Stimulated activated naive CD8-positive, alpha-beta T cell treated with anti-CD3 and anti-CD28 coated beads, Interleukin-15, Interleukin-2, amounts not matched to agents 100 U/mL and 50 U/mL, for 24 hours (primary cell): ENCODE measurements at regions not wholly inside any gene's neighbourhood (a gene's known extent, or its start where the extent isn't known, plus 50 kb on each side); places are given as distances from the start of the nearest gene placed in this dataset.

ENCODE experiments used
- ATAC-seq: fragments of 150-1000 bp; cut with Tn5 transposase; one replicate; pipeline ENCODE4 v1.10.0; 2021
- DNase-seq: peaks from one replicate; pipeline ENCODE4 v3.0.0; 2021

DNA sequence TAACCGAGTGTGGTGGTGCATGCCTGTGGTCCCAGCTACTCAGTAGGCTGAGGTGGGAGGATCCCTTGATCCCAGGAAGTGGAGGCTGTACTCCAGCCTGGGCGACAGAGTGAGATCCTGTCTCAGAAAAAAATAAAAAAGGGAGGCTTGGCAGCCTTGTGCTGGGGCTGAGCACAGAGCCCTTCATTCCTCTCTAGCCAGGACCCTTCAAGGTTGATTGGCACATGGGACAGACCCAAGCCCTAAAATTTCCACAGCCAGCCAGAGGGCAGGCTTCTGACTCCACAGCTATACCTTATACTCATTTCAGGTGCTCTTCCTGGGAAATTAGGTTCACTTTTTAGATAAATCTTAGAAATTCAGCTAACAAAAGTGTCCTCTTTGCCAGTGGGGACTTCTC lies 553.0 kb upstream of the CPEB2 start:
- DNase-seq (no peak), ATAC-seq (no peak)

DNA sequence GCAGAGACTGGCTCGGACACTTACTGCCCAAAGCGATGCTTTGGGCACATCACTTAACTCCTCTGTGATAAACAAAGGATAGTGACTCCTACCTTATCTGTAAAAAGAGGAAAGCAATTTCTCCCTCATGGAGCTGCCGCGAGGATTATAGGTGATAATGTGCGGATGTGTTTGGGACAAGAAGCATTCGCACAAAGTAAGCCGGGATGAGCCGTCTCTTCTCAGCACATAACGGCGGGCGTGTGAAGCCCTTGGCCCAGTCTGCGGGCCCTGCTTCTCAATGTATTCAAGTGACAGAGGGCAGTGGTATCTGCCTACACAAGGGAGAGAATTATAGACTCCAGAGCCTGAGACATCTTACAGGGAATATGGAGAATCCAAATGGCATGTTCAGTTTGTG lies 550.3 kb upstream of the CPEB2 start:
- DNase-seq (no peak), ATAC-seq (no peak)

DNA sequence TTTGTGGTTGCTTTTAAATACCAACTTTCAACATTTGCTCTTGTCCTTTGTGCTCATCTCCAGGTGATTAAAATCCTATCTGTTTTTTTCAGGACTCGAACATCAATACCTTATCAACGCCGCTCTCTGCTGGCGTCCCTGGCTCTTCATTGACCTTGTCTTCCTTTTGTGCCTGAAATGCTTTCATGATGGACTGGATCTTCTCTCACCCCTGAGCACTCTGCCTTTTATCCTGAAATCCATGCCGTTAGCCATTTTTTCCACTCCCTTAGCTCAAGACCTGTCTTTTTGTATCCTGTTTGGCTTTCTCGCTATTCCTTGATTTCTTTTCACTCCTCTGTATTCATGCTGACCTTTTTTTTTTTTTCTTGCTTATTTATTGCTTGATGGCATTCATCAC lies 549.5 kb upstream of the CPEB2 start:
- no peak for ATAC-seq
- no peak for DNase-seq

DNA sequence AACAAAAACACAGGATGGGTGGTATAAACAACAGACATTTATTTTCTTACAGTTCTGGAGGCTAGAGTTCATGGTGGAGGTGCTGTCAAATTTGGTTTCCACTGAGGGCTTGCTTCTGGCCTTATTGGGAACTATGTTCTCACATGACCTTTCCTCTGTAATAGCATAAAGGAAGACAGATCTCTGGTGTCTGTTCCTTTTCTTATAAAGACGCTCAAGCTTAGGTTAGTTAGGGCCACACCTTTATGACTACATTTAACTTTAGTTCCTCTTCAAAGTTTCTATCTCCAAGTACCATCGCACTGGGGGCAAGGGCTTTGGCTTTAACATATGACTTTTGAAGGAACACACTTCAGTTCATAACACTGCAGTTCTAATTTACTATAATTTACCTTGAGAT lies 543.8 kb upstream of the CPEB2 start:
- ATAC-seq (no peak), DNase-seq (no peak)

DNA sequence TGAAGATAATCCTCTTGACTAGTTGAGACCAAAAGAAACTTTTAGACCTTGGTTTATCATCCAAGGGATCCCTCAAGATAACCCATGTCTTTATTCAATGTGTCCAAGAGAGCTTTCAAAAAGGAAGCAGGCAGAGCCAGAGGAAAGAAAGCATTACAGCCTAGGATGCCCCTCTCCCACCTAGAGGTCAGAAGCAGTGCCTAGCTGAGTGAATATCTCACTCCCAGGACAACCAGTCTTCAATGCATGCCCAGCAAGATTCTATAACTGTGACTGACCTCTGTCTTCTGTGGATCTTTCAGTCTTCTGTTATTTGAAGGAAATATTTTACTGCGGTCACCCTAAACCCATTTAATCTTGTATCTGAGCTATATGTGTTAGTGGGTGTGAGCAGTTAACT lies 537.2 kb upstream of the CPEB2 start:
- ATAC-seq (no peak), DNase-seq (no peak)

DNA sequence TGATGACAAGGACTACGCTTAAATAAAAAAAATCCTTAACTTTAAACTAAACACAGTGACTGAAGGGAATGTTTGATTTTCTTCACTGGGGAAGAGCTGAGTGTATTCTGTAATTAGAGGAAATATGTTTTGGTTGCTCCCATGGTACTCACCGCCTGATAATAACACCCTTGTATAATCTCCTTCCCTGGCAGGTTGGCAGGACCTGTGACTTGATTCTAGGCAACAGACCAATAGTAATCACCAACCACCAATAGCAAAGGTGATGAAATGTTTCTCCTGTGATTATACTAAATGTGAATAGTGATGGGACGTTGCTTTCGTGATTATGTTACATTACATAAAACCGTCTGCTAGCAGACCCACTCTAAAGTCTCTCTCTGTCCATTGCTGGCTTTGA lies 536.8 kb upstream of the CPEB2 start:
- ATAC-seq (no peak), DNase-seq (no peak)

DNA sequence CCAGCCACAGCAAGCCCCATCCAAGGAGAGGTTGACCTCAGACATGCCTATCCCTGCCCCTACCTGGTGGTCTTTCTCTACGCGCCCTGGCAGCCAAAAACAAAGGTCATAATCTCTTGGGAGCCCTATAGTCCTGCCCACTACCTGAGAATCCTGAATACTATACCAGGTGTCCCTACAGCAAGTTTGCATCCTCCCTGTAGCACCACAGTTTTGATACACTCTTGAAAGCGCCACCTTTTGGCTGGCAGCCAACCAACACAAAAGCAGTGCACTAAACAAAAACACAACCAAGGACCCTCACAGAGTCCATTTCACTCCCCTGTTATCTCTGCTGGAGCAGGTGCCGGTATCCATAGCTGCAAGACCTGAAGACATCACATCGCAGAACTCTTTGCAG lies 523.8 kb upstream of the CPEB2 start:
- DNase-seq (no peak), ATAC-seq (no peak)

DNA sequence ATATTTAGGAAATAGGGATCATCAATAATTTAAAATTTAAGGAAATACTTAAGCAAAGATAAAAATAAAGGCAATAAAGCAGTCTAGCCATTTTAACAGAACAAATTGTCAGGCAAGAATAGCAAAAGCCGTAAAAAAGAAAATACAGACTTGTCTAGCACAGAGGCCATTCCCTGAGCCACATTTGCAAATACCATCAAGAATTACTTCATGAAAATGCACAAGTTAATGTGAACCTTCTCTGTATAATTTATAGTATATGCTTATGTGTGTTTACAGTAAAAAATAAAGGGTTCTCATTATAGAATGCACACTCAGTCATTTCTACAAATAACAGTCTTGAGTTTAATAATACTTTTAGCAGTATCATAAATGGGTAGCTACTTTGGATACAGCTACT lies 505.9 kb upstream of the CPEB2 start:
- DNase-seq (no peak), ATAC-seq (no peak)

DNA sequence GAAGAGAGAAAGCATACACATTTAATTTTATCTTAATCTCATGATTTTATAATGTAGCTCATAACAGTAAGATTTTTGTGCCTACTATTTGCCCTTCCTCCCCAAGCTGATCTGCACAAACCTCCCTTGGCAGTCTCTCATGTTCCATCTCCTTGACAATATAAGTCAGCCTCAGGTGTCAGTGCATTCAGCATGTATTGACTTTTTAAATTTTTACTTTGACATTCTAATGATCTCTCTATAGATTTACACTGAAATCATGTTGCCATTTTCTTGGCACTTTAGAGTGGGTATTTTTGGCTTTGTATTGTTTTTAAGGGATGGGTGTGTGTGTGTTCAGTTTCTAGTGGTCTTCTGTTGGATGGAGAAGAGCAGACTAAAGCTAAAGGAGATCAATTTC lies 505.3 kb upstream of the CPEB2 start:
- DNase-seq, result no peak
- no peak for ATAC-seq

DNA sequence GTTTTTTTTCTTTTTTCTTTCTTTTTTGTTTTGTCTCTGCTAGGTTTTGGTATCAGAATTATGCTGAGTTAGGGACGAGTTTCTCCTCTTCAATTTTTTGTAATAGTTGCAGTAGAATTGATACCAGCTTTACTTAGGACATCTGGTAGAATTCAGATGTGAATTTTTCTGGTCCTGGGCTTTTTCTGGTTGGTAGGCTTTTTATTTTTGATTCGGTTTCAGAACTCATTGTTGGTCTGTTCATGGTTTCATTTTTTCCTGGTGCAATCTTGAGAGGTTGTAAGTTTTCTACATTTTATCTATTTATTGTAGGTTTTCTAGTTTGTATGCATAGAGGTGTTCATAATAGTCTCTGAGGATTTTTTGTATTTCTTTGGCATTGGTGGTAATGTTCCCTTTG lies 498.1 kb upstream of the CPEB2 start:
- no peak for DNase-seq
- ATAC-seq, result no peak

DNA sequence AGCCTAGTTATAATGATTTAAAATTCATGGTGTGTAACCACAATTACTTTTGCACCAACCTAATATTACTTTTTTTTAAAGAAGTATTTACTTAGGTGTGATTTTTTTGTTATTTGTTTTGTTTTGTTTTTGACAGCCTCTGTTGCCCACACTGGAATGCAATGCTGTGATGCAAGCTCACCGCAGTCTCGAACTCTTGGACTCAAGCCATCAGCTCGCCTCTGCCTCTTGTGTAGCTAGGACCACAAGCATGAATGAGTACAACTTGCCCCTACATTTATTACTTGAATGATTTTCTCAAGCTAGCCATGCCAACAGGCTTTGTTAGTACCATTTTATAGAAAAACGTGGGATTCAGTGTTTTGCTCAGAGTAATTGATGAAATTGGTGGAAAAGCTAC lies 488.8 kb upstream of the CPEB2 start:
- no peak for ATAC-seq

DNA sequence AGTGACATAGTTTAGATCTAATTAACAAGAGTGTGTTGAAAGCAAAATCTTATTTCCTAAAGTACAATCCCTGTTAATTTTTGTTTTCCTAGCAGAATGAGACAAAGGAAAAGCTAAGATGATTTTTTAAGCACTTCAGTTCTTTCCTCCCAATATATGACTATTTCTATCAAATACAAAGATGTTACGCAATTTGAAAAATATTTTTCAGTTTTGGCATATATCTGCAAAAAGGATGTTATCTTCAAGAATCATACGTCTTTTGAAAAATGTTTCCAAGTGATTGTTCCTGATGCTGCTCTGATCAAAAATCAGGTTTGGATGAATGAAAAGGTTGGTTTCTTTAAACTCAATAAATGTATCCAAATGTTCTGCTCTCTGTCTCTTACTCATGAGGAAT lies 486.7 kb upstream of the CPEB2 start:
- ATAC-seq, result no peak
- DNase-seq, result no peak

More for the DNA sequence above, 488.8 kb upstream of the CPEB2 start:
- no peak for DNase-seq

DNA sequence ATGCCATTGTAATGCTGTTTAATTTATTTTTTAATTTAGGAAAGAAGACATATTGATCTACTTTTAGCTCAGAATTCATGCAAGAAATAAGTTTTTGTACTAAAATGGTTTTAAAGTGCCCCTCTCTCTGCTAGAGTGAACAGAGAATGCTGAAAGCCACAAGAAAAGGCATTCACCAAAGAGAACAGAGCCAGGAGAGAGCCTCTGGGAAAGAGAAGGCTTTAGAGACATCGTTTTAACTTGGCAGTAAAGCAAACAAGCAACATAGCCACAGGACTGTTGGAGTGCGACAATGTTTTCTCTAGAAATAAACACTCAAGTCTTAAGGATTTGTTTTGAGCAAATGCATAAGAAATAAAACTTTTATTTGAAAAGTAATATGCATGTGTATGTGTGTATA lies 484.1 kb upstream of the CPEB2 start:
- no peak for DNase-seq
- ATAC-seq, result no peak

DNA sequence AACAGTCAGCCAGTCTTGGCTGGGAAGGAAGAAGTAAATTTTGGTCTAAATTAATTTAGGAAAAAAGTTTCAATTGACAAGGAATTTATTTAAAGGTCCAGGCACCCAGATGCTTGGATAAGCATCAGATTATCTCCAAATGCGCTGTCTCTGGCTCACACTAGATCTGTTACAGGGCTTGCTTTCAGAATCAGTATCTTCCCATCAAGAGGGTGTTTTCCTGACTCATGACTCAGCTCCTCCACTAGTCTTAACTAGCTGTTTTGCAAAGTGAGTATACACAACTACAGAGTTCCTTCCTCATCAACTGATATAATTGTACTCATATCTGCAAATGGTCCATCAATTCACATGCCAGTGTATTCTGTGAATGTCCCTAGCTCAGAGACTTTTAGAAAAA lies 482.1 kb upstream of the CPEB2 start:
- ATAC-seq, result no peak

DNA sequence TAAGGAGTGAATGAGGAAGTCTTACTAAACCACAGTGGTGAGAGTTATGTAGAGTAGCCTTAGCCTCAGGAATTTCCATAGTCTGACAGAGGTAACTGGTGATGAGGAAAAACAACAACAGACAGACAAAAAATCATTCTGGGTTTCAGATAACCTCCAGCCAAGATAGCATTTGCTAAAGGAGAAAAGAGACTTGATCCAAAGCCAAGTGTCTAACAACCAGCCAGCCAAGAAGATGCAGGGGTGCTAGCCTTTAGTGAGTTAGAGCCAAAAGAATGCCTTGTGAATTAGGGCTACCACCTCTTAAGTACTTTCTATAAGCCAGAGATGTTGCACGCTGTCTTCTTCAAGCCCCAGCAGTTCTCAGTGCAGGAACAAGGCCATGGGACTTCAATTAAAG lies 478.0 kb upstream of the CPEB2 start:
- no peak for ATAC-seq
- no peak for DNase-seq

More for the DNA sequence above, 482.1 kb upstream of the CPEB2 start:
- DNase-seq, result no peak

DNA sequence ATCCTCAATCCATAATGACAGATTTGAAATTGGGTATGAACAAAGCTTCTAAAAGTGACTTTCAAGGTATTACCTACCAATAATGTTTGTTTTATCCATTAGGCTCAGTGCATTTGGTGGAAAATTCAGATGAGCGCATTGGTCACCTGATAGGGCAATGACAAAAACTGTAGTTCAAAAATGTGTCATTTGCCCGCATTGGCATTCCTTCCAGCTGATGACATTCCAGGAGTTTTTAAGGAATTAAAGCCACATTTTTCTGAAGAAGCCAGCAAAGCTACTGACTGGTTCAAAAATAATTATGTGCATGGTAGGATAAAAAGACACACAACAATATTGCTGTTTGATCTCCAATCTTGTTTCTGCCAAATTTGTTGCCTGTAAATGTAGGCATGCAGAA lies 473.4 kb upstream of the CPEB2 start:
- no peak for DNase-seq
- no peak for ATAC-seq

DNA sequence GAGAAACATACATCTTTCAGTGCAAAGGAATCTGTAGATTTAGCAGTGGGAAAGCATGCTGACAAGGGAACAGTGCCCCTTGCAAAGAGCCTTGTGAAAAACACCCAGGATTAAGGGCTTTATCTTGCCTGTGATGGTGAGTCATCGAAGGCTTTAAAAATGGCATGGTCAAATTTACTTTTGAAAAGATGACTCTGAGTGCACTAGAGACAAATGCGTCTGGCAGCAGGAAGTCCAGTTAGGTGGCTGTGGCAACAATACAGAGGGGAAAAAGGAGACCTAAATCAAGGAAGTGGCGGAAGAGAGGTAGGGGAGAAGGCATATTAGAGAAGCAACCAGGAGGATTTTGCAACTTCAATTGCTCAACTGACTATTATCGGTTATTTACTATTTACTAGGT lies 472.6 kb upstream of the CPEB2 start:
- DNase-seq (no peak), ATAC-seq (no peak)

DNA sequence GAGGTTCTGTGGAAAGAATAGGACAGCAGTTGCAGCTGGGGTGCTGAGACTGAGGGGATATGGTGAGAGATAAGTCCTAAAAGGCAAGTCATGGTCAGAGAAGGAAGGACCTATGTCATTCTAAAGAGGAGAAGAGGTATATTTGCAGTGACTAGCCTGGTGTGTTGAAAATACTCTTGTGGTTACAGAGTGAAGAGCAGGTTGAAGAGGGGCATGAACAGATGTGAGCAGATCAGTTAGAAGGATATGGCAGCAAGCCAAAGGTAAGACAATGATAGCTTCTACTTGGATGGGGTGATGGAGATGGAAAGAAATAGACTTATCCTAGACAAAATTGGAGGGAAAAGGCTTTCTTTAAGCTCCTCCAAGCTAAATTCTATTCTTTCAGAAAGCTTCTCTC lies 469.8 kb upstream of the CPEB2 start:
- ATAC-seq, result no peak
- DNase-seq, result no peak

DNA sequence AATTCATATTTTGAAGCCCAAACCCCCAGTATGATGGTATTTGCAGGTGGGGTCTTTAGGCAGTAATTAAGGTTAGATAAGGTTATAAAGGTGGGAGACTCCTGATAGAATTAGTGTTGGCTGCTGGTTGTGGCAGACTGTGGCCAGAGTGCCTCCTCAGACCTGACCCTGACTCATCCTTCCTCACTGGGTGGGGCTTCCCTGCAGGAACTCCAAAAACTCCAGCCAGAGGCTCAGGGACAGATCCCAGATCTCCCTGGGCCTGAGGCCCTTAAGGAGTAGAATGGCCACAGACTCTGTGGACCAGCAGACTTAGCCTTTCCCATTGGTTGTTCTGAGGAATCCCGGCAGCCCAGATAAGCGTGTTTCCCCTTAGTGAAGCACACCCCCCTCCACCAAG lies 463.0 kb upstream of the CPEB2 start:
- ATAC-seq, result no peak

DNA sequence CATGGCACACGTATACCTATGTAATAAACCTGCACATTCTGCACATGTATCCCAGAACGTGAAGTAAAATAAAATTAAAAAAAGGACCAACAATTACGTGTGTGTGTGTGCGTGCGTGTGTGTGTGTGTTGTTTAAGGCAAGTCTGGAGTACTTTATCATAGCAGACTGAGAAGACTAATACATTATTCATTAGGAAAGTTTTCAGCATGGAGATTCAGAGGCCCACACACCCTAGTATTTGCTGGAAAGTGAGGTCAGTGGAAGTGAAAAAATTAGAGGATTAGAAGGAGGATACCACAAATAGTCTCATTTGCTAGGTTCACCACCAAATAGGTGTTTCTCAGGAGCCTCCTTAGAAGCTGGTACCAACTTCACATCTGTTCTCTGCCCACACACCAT lies 457.1 kb upstream of the CPEB2 start:
- ATAC-seq, result no peak
- no peak for DNase-seq

More for the DNA sequence above, 463.0 kb upstream of the CPEB2 start:
- no peak for DNase-seq

DNA sequence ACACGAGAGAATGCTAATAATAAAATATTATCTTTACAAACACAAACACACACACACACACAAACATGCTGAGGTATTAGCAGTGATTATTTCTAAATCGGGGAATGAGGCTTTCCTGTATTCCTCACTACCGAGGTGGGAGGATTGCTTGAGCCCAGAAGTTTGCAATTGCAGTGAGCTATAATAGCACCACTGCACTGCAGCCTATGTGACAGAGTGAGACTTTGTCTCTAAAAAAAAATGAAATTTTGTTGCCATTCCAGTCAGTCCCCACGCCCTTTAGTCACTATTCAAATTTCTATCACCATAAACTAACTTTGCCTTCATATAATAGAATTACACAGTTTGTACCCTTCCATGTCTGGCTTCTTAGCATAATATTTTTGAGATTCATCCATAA lies 456.5 kb upstream of the CPEB2 start:
- DNase-seq, result no peak
- ATAC-seq, result no peak

DNA sequence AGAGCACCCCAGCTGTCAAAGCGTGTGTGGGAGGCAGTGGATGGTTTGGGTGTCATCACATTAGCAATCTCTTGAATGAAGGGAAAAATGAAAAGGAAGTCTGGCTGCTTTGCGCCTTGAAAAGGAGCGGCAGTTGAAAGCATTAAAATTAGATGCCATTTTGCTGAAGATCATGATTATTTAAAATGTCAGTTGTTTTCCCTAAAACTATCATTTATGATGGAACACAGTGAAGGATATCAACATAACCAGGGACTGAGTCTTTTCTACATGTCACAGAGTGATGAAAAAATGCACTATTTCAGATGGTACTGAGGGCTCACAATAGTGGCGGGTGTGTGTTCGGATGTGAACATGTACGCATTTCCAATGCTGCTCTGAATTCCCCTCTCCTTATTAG lies 450.2 kb upstream of the CPEB2 start:
- ATAC-seq (no peak), DNase-seq (no peak)

DNA sequence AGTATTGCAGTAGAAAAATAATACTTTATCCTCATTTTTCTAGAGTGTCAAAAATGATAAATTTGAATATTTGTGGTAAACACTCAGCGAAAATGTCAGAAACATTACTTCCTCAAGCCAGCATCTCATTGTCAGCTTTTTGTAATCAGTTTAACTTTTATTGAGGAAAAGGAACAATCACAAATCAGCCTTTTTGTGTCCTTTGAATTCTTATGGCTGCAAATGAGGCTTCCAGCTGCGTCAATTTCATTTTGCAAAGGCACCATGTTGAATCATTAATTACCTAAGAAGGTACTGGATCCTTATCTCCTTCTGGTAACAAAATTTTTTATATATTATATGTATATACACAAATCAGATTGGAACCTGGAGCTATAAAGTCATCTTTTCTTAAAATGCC lies 442.6 kb upstream of the CPEB2 start:
- DNase-seq (no peak), ATAC-seq (no peak)

DNA sequence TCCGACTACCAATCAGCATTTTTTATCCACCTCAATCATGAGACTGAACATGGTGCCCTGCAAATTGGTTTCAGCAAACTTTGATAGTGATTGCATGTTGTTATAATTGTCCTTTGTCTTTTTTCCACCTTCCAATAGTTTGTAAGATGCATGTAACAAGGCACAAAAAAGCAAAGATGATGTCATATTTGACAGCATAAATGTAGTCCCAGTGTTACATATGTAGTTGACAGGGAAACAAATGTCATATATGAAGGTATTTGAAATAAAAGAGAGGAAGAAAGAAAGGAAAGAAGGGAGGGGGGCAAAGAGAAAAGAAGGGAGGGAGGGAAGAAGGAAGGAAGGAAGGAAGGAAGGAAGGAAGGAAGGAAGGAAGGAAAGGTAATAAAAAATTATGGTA lies 441.7 kb upstream of the CPEB2 start:
- ATAC-seq (no peak), DNase-seq (no peak)

DNA sequence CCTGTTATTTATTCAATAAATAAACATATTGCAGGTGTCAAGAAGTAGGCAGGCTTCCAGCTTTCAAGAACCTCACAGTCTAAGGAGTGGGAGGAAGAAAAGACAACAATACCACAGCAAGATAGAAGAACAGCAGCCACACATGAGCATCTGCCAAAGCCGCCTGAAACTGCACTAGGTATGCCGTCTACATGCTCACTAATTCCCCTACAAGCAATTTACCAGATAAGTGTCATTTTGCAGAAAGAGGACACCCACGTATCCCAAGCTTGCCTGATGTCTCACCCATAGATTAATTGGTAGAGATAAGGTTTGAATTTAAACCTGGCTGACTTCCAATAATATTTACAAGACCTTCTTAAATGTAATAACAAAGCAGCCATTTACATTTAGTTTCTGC lies 439.4 kb upstream of the CPEB2 start:
- DNase-seq (no peak), ATAC-seq (no peak)

DNA sequence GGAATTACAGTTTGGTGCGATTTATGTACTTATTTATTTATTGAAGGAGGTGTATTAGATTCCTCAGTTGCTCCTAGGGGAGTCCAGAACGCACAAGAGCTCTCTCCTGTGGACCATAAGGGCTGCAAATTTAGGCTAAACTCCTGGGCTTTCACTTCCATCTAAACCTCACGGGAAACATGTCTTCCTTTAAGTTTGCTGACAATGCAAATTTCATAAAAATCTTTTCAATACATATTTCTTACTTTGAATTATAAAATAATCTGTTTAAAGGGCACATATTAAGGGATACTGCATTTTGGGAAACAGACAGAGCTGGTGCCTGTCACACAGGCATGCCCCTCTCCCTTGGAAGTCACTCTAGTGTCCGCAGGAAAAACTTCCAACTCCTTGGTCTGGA lies 438.0 kb upstream of the CPEB2 start:
- no peak for ATAC-seq

More for the DNA sequence above, 438.0 kb upstream of the CPEB2 start:
- no peak for DNase-seq
